HUES6 (cell line): ENCODE measurements at regions not wholly inside any gene's neighbourhood (a gene's known extent, or its start where the extent isn't known, plus 50 kb on each side); places are given as distances from the start of the nearest gene placed in this dataset.

Experiments
- H3K27ac ChIP-seq: 2 replicates; pipeline ENCODE4 v1.7.0; 2013; ENCODE audit warnings: low read depth, mild to moderate bottlenecking, low read length, inconsistent platforms
- H3K27me3 ChIP-seq: 2 replicates; pipeline ENCODE4 v1.6.1; 2013; ENCODE audit warnings: low read length; ENCODE audit not compliant: control insufficient read depth, insufficient read depth
- H3K36me3 ChIP-seq: 2 replicates; pipeline ENCODE4 v1.6.1; 2013; ENCODE audit warnings: low read length; ENCODE audit not compliant: control insufficient read depth, insufficient read depth
- H3K4me1 ChIP-seq: 2 replicates; pipeline ENCODE4 v1.6.1; 2013; ENCODE audit warnings: low read length; ENCODE audit not compliant: control insufficient read depth, insufficient read depth
- H3K4me3 ChIP-seq: 2 replicates; pipeline ENCODE4 v1.5.1; 2013; ENCODE audit warnings: low read depth, low read length
- H3K9ac ChIP-seq: one replicate; pipeline ENCODE4 v1.6.1; 2013; ENCODE audit warnings: mild to moderate bottlenecking, low read length
- H3K9me3 ChIP-seq: 2 replicates; pipeline ENCODE4 v1.6.1; 2013; ENCODE audit warnings: low read depth, low read length; ENCODE audit not compliant: control insufficient read depth, insufficient read depth

DNA sequence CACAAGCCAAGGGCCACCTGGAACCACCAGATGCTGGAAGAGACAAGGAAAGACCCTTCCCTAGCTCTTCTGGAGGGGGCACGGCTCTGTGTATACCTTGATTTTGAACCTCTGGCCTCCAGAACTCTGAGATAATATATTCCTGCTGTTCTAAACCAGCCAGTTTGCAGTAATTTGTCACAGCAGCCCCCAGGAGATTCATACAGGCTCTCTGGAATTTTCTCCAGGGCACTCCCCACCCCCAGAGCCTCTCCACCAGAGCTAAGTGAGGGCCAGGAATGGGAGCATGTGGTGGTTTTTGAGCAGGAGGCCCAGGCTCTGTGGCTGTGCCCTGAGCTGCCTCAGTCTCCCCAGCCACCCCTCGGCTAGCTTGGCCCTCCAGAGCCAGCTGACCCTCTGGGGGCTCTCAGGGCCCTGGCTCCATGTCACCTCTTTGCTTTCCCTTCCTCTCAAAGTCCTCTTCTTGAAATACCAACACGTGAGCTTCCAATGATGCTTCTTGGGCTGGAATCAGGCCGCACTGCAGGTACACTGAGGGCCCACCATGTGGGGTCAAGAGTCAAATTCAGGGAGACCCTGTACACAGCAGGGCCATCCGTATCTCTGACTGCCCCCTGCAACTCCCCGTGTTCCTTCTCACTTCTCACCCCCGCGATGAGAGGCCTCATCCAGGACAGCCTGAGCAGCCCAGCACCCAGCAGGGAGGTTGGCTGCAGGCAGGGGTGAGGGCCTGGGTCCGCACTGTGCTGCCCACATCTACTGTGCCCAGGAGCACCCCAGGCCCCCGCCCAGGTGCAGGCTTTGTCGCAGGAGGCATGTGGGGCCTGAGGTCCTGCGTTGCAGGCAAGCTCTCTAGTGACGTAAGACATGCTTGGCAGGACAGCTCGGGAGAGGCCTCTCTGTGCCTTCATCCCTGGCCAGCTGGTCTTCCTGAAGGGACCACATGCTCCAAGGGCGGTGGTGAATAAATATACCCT is 155.5 kb downstream of the ANKRD60 start:
- peaks cover 5% of the 10 kb centered on the region; the same call in 1 of the 2 replicates for H3K27me3 ChIP-seq
- H3K4me3 ChIP-seq: no peak overlapping the region
- no peaks in the 10 kb centered on the region for H3K9me3 ChIP-seq
- H3K9ac ChIP-seq: no peak overlapping the region
- peaks cover 7% of the 10 kb centered on the region; the same call in 1 of the 2 replicates for H3K4me1 ChIP-seq
- H3K27ac ChIP-seq: no peak overlapping the region
- H3K36me3 ChIP-seq: no peaks in the 10 kb centered on the region

DNA sequence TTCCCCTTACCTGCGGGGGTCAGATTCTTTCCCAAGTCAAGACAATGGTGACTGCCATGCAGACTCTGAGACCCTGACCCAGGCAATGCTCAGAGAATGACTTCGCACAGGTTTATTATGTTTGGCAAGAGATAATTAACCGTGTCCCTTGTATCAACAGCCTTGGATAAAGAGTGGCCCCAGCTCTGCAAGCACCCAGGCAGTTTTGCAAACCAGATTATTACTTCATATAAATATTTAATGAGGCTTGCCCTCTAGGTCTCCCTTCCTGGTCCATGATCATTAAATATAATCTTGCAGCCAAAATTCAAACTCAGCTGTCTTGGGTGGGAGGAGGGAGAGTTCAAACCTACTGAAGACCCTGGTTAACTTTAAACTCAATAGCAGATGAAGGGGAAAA is 156.5 kb downstream of the ANKRD60 start:
- Histone ChIP-seq H3K36me3 (no peaks in the 10 kb centered on the region), H3K27ac (no peak overlapping the region), H3K4me3 (no peak overlapping the region), H3K9ac (no peak overlapping the region), H3K27me3 (peaks cover 5% of the 10 kb centered on the region; the same call in 1 of the 2 replicates), H3K9me3 (no peaks in the 10 kb centered on the region), H3K4me1 (peaks cover 7% of the 10 kb centered on the region; the same call in 1 of the 2 replicates)

- Histone ChIP-seq H3K4me1 (peaks cover 7% of the 10 kb centered on the region; the same call in 1 of the 2 replicates), H3K36me3 (no peaks in the 10 kb centered on the region), H3K27ac (no peak overlapping the region), H3K4me3 (no peak overlapping the region), H3K9ac (no peak overlapping the region), H3K27me3 (peaks cover 5% of the 10 kb centered on the region; the same call in 1 of the 2 replicates), H3K9me3 (no peaks in the 10 kb centered on the region)
Measured at GRCh38 chr20:58071298-58071697, 157.2 kb downstream of the ANKRD60 start.

GRCh38 chr20:58070664-58071196 is 157.7 kb downstream of the ANKRD60 start:
- Histone ChIP-seq H3K9me3 (no peaks in the 10 kb centered on the region), H3K27me3 (peaks cover 5% of the 10 kb centered on the region; the same call in 1 of the 2 replicates), H3K27ac (no peak overlapping the region)

DNA sequence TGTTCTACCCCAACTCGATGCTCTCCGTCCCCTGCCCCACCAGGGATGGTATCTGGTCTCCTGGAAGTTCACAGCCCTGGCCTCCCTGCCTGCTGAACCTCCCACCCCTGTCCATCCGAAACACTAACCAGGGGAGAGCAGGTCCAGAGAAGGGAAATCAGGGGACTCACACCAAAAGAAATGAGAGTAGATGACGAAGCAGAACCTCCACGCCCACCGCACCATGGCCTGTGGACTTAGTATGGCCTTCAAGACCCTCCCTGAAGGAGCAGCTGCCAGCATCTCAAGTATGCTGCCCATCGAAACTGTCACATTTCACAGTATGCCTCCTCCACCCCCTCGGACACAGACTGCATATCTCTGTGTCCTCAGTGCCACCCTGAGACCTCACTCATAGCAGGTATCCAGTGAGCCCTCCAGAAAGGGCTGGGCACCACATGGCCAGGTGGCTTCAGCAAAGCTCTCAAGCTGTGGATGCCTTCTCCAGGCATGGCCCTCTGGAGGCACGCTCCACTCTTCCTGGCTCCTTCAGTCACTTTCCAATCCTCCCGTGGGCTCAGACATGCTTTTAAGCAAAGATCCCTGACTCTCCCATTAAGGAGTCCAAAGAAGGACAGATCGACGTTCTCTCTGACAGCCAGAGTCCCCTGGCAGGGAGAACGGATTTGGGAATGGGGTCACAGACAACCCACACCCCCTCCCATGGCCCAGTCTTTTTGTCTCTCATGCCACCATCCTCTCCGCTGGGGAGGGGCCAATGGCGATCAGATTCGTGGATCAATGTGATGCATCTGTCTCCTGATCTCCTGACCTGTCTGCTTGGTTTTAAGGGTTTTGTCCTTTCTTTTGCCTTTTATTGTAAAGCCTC is 158.4 kb downstream of the ANKRD60 start:
- Histone ChIP-seq H3K9me3 (no peaks in the 10 kb centered on the region), H3K4me3 (no peak overlapping the region), H3K36me3 (no peaks in the 10 kb centered on the region), H3K27ac (no peak overlapping the region), H3K4me1 (peaks cover 7% of the 10 kb centered on the region; the same call in 1 of the 2 replicates), H3K9ac (no peak overlapping the region), H3K27me3 (peaks cover 5% of the 10 kb centered on the region; the same call in 1 of the 2 replicates)

More at GRCh38 chr20:58070664-58071196, 157.7 kb downstream of the ANKRD60 start:
- Histone ChIP-seq H3K4me1 (peaks cover 7% of the 10 kb centered on the region; the same call in 1 of the 2 replicates), H3K36me3 (no peaks in the 10 kb centered on the region), H3K9ac (no peak overlapping the region), H3K4me3 (no peak overlapping the region)

- Histone ChIP-seq H3K4me1 (peaks cover 4% of the 10 kb centered on the region; the same call in 1 of the 2 replicates), H3K9ac (no peak overlapping the region), H3K27me3 (peaks cover 5% of the 10 kb centered on the region; the same call in 1 of the 2 replicates), H3K9me3 (no peaks in the 10 kb centered on the region), H3K36me3 (no peaks in the 10 kb centered on the region), H3K27ac (no peak overlapping the region), H3K4me3 (no peak overlapping the region)
Measured at GRCh38 chr20:58069207-58069606, 159.2 kb downstream of the ANKRD60 start.

DNA sequence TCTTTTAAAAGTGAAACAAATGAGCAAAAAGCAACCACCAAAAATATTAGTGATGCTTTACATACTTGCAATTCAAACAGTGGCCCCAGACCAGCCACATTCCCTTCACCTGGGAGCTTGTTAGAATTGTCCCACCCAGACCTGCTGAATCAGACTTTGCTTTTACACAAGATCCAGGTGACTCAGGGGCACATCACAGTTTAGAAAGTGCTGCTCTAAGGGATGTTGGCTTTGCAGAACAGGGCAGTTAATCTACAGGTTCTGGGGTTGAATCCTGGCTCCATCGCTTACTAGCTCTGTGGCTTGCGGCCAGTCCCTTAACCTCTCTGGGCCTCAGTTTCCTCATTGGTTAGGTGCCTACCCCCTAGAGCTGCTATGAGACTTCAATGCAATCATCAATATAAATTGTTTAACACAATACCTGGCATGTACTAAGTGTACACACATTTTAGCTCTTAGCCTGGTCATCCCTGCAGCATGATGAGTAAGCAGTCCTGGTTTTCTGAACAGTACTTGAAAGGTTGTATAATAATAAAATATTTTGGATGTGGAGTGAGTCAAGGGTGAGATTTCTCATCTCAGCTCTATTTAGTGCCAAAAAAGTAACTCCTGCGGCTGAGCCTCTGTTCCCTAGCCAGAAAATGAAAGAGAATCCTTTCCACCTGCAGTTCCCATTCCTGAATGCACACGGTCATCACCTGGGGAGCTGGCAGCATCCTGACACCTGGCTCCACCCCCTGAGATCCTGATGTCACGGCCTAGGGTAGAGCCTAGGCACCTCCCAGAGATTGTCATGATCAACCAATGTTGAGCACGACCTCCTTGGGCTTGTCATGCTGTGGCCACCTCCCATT is 162.7 kb downstream of the ANKRD60 start:
- peaks cover 5% of the 10 kb centered on the region; the same call in 1 of the 2 replicates for H3K27me3 ChIP-seq
- no peaks in the 10 kb centered on the region for H3K4me1 ChIP-seq
- H3K9ac ChIP-seq: no peak overlapping the region
- no peak overlapping the region for H3K27ac ChIP-seq
- no peaks in the 10 kb centered on the region for H3K36me3 ChIP-seq
- H3K9me3 ChIP-seq: peaks cover 4% of the 10 kb centered on the region; the same call in 1 of the 2 replicates
- no peak overlapping the region for H3K4me3 ChIP-seq

DNA sequence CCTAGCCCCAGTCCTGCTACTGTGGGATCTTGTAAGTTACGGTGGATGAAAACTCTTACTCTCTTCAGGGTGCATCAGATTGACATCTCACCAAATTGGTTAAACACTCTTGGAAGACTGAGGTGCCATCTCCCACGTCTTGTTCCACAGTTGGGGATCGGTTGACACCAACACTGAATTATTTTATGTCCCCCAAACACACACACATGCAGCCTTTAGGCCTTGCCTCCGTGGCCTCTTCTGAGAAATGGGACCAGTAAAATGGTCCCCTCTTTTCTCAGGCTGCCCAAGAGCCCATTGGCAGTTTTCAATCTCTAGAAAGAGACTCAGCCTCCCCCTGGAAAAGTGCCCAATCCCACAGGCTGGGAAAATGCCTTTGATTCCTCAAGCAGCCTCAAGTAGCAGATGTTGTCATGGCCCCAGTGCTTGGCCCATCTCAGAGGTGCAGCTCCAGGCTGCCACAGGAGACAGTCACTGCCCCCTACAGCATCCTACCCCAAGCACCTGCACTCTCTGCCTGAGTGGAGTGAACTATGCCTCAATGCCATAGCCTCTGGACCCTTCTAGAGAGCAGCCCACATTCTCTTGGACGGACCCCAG is 163.9 kb downstream of the ANKRD60 start:
- Histone ChIP-seq H3K9ac (no peak overlapping the region), H3K4me1 (no peaks in the 10 kb centered on the region), H3K27me3 (no peaks in the 10 kb centered on the region; the same call in 1 of the 2 replicates), H3K36me3 (no peaks in the 10 kb centered on the region), H3K27ac (no peak overlapping the region), H3K9me3 (peaks cover 4% of the 10 kb centered on the region; the same call in 1 of the 2 replicates), H3K4me3 (no peak overlapping the region)

DNA sequence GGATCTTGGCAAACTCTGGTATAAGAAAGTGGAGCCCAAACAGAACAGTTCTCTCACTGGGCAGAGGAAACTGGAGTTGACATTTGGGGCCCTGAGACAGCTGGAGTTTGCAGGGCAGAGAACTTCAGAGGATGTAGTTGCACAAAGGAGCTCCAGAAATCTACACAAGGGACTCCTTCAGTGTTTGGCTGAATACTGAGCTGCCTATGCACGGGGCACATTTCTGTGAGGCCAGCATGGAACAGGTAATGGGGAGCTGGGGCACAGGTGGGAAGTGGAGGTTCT is 169.3 kb downstream of the ANKRD60 start:
- no peak overlapping the region for H3K4me3 ChIP-seq
- H3K36me3 ChIP-seq: no peaks in the 10 kb centered on the region
- no peak overlapping the region for H3K9ac ChIP-seq
- no peak overlapping the region for H3K27ac ChIP-seq
- H3K9me3 ChIP-seq: peaks cover 4% of the 10 kb centered on the region; the same call in 1 of the 2 replicates
- H3K4me1 ChIP-seq: peaks cover 13% of the 10 kb centered on the region
- H3K27me3 ChIP-seq: no peaks in the 10 kb centered on the region
